Islet of Langerhans (tissue), 1 donor: ENCODE measurements at regions not wholly inside any gene's neighbourhood (a gene's known extent, or its start where the extent isn't known, plus 50 kb on each side); places are given as distances from the start of the nearest gene placed in this dataset.

Experiments used
- FAIRE-seq: peaks from one replicate; lab custom pipeline; 2011; peaks lifted over from hg19 to GRCh38; lab: Jason Lieb, UNC

GRCh38 chr18:77761332-77761731, 511.7 kb downstream of the GALR1 start:
- FAIRE-seq, result no peak

GRCh38 chr18:77762014-77762413, 512.4 kb downstream of the GALR1 start:
- FAIRE-seq, result no peak

- no peak for FAIRE-seq
Measured at GRCh38 chr18:77762642-77763041, 513.0 kb downstream of the GALR1 start.

GRCh38 chr18:77763530-77764145, 514.0 kb downstream of the GALR1 start:
- FAIRE-seq, result no peak

GRCh38 chr18:77765468-77765867, 515.8 kb downstream of the GALR1 start:
- peak; percentile 92 for FAIRE-seq

- FAIRE-seq, result no peak
Measured at GRCh38 chr18:77766421-77766820, 516.8 kb downstream of the GALR1 start.

GRCh38 chr18:77772177-77772576, 522.5 kb downstream of the GALR1 start:
- FAIRE-seq, result no peak

GRCh38 chr18:77776104-77776503, 526.5 kb downstream of the GALR1 start:
- FAIRE-seq, result no peak

- no peak for FAIRE-seq
Measured at GRCh38 chr18:77777163-77777562, 527.5 kb downstream of the GALR1 start.

GRCh38 chr18:77784759-77785379, 535.2 kb downstream of the GALR1 start:
- no peak for FAIRE-seq

GRCh38 chr18:77785415-77785975, 535.8 kb downstream of the GALR1 start:
- no peak for FAIRE-seq

- no peak for FAIRE-seq
Measured at GRCh38 chr18:77803024-77803423, 553.4 kb downstream of the GALR1 start.

- FAIRE-seq, result no peak
Measured at GRCh38 chr18:77804382-77804781, 554.7 kb downstream of the GALR1 start.

GRCh38 chr18:77807650-77808049, 558.0 kb downstream of the GALR1 start:
- FAIRE-seq, result no peak

GRCh38 chr18:77811503-77811902, 561.9 kb downstream of the GALR1 start:
- no peak for FAIRE-seq

- FAIRE-seq, result no peak
Measured at GRCh38 chr18:77815666-77816338, 566.2 kb downstream of the GALR1 start.

GRCh38 chr18:77818328-77818727, 568.7 kb downstream of the GALR1 start:
- no peak for FAIRE-seq

- no peak for FAIRE-seq
Measured at GRCh38 chr18:77820472-77820871, 570.8 kb downstream of the GALR1 start.

- FAIRE-seq, result no peak
Measured at GRCh38 chr18:77821892-77822291, 572.2 kb downstream of the GALR1 start.

GRCh38 chr18:77822632-77823031, 573.0 kb downstream of the GALR1 start:
- FAIRE-seq, result no peak

- FAIRE-seq, result no peak
Measured at GRCh38 chr18:77833807-77834206, 584.2 kb downstream of the GALR1 start.

GRCh38 chr18:77851802-77852201, 602.2 kb downstream of the GALR1 start:
- FAIRE-seq, result no peak

GRCh38 chr18:77853859-77854258, 604.2 kb downstream of the GALR1 start:
- no peak for FAIRE-seq
